Gastrocnemius medialis (tissue), 4 donors: ENCODE measurements at regions not wholly inside any gene's neighbourhood (a gene's known extent, or its start where the extent isn't known, plus 50 kb on each side); places are given as distances from the start of the nearest gene placed in this dataset.

Experiments used
- ATAC-seq, 2 donors: fragments of 150-250 bp; one replicate each; pipeline ENCODE4 v1.9.1; 2016
- DNase-seq, 2 donors: peaks; one replicate each; pipeline ENCODE4 v3.0.0-alpha.2; 2019
- H3K27ac ChIP-seq, 4 donors: fragments of 200-600 bp; sonication (generic); 1 replicate in 1 of 4; 2 replicates in 3 of 4; pipeline ENCODE4 v1.5.1; 2016 to 2018; ENCODE audit warnings: mild to moderate bottlenecking in 2 of 4, moderate library complexity in 1 of 4
- H3K27me3 ChIP-seq, 3 donors: fragments of 200-600 bp; sonication (generic) in 2 of 3; 1 replicate in 1 of 3; 2 replicates in 2 of 3; pipeline versions ENCODE4 v1.5.1 to v1.6.0; 2016 to 2019; ENCODE audit warnings: mild to moderate bottlenecking in 1 of 3, moderate library complexity in 1 of 3
- H3K36me3 ChIP-seq, 2 donors: fragments of 200-600 bp; sonication (generic) in 1 of 2; one replicate each; pipeline ENCODE4 v1.5.1; 2017 to 2018
- H3K4me1 ChIP-seq, 2 donors: fragments of 200-600 bp; sonication (generic) in 1 of 2; one replicate each; pipeline ENCODE4 v1.5.1; 2016 to 2017; ENCODE audit warnings: mild to moderate bottlenecking in 2 of 2
- H3K4me3 ChIP-seq, 4 donors: fragments of 200-600 bp; sonication (generic) in 3 of 4; 1 replicate in 1 of 4; 2 replicates in 3 of 4; pipeline ENCODE4 v1.5.1; 2016 to 2019; ENCODE audit warnings: mild to moderate bottlenecking in 2 of 4
- H3K9me3 ChIP-seq, 3 donors: fragments of 200-600 bp; sonication (generic) in 2 of 3; 1 replicate in 1 of 3; 2 replicates in 2 of 3; pipeline ENCODE4 v1.5.1; 2016 to 2019
- CTCF ChIP-seq, 5 experiments: fragments of 450-650 bp in 3 of 5; fragments of 200-600 bp in 2 of 5; sonication (generic) in 2 of 5; IDR thresholded peaks in 4 of 5; conservative IDR thresholded peaks in 1 of 5; 1 replicate in 4 of 5; 2 replicates in 1 of 5; pipeline ENCODE4 v1.5.1; 2016 to 2019; ENCODE audit warnings: antibody characterized with exemption in 5 of 5, mild to moderate bottlenecking in 3 of 5, moderate library complexity in 3 of 5
- POLR2A ChIP-seq, 2 donors: fragments of 450-650 bp; IDR thresholded peaks; one replicate each; pipeline ENCODE4 v1.6.1; 2017; ENCODE audit warnings: antibody characterized with exemption in 2 of 2, mild to moderate bottlenecking in 2 of 2, moderate library complexity in 2 of 2
- in situ Hi-C, 4 donors: fragments of 200-750 bp; cut with MboI; loops; one replicate each; pipeline versions ENCODE4 v1.15.0 to v1.8.0; 2017; ENCODE audit warnings: low sequenced_read_pairs in 4 of 4
- intact Hi-C: fragments of 100-400 bp; cut with DNase I; formaldehyde crosslinking; loops from one replicate; pipeline ENCODE4 v1.15.1; 2023; ENCODE audit warnings: low total_unique reads

DNA sequence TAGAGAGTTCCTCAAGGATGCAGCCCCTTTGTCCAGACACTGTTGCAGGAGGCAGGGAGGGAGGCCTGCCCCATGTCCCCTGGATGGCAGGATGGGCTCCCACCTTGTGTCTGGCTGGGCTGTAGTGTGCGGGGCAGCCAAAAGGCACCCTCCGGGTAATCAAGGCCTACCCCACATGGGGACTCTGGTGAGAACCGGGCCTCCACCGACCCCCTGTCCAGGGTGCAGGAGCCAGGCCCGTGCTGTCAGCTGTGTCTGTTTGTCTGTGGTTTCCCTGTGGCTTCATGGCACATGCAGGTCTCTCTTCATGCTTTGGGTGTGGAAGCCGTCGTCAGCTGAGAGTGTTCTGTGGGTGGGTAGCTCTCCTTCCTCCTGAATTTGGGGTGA lies 1240.9 kb downstream of the BRD1 start:
- no peak for ATAC-seq
- H3K27ac ChIP-seq: no peak overlapping the region
- no peaks in the 10 kb centered on the region for H3K36me3 ChIP-seq
- no peak overlapping the region for H3K4me3 ChIP-seq
- H3K4me1 ChIP-seq: no peaks in the 10 kb centered on the region
- intact Hi-C loops: no loop called here
- H3K27me3 ChIP-seq: peaks cover 0 to 21% (median 5%) of the 10 kb centered on the region in 3 donors
- TF ChIP-seq POLR2A (IDR thresholded peaks at IDR 0.05) (no peak), CTCF (IDR thresholded peaks at IDR 0.05 in 4 of 5, conservative IDR thresholded peaks at IDR 0.05 in 1 of 5) (no peak)
- no peak for DNase-seq
- H3K9me3 ChIP-seq: no peaks in the 10 kb centered on the region
- in situ Hi-C loops: no loop called here

GRCh38 chr22:48585916-48586798 lies 1241.5 kb downstream of the BRD1 start:
- H3K4me3 ChIP-seq: no peak overlapping the region
- no peaks in the 10 kb centered on the region for H3K4me1 ChIP-seq
- no peak for ATAC-seq
- TF ChIP-seq CTCF (IDR thresholded peaks at IDR 0.05 in 4 of 5, conservative IDR thresholded peaks at IDR 0.05 in 1 of 5) (no peak), POLR2A (IDR thresholded peaks at IDR 0.05) (no peak)
- no peak for DNase-seq
- no peak overlapping the region for H3K27ac ChIP-seq
- intact Hi-C loops: no loop called here
- peaks cover 0 to 21% (median 5%) of the 10 kb centered on the region in 3 donors for H3K27me3 ChIP-seq
- no peaks in the 10 kb centered on the region for H3K9me3 ChIP-seq
- H3K36me3 ChIP-seq: no peaks in the 10 kb centered on the region
- in situ Hi-C loops: no loop called here

DNA sequence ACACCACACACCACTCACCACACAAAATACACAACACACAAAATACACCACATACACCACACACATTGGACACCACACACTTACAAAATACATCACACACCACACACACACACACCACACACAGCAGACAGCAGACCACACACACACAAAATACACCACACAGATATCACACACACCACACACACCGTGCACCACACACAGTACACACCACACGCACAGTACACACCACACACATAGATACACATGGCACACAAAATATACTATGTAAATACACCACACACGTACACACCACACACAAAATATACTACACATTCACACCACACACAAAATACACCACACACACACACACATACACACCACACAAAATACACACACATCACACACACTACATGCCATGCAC lies 1243.5 kb downstream of the BRD1 start:
- intact Hi-C loops: no loop called here
- H3K4me1 ChIP-seq: no peaks in the 10 kb centered on the region

DNA sequence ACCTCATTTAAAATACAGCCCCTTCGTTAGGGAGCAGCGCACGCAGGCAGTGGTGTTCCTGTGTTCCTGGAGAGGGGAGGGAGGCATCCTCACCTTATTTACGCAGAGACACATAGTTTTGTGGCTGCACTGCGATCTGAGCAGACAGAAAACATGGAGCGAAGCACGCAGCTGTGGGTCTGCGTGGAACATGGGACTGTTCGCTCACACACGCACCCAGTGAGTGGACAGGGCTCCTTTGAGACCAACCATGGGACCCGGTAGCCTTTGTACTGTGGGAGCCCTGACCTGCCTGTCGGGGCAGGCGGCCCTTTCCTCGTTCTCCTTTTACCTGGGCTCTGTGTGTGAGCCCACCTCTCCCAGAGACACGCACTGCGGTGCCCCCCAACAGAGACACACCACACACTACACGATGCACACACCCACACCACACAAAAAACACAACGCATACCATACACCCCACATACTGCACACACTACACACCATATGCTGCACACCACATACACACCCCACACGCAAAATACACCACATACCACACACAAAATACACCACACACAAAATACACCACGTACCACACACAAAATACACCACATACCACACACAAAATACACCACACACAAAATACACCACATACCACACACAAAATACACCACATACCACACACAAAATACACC lies 1245.7 kb downstream of the BRD1 start:
- ATAC-seq (no peak), DNase-seq (no peak)
- no peak overlapping the region for H3K4me3 ChIP-seq
- H3K27ac ChIP-seq: no peak overlapping the region
- H3K36me3 ChIP-seq: no peaks in the 10 kb centered on the region
- no peaks in the 10 kb centered on the region for H3K9me3 ChIP-seq
- intact Hi-C loops: no loop called here
- in situ Hi-C loops: no loop called here
- H3K4me1 ChIP-seq: no peaks in the 10 kb centered on the region
- TF ChIP-seq POLR2A (IDR thresholded peaks at IDR 0.05) (no peak), CTCF (IDR thresholded peaks at IDR 0.05 in 4 of 5, conservative IDR thresholded peaks at IDR 0.05 in 1 of 5) (no peak)
- H3K27me3 ChIP-seq: peaks cover 11 to 27% (median 15%) of the 10 kb centered on the region in 3 donors

More for the DNA sequence above, 1243.5 kb downstream of the BRD1 start:
- Histone ChIP-seq H3K4me3 (no peak overlapping the region), H3K27me3 (peaks cover 0 to 22% (median 5%) of the 10 kb centered on the region in 3 donors), H3K9me3 (no peaks in the 10 kb centered on the region), H3K27ac (no peak overlapping the region), H3K36me3 (no peaks in the 10 kb centered on the region)
- DNase-seq (no peak), ATAC-seq (no peak)
- in situ Hi-C loops: no loop called here
- TF ChIP-seq CTCF (IDR thresholded peaks at IDR 0.05 in 4 of 5, conservative IDR thresholded peaks at IDR 0.05 in 1 of 5) (no peak), POLR2A (IDR thresholded peaks at IDR 0.05) (no peak)
